ENCODE measurements at regions not wholly inside any gene's neighbourhood (a gene's known extent, or its start where the extent isn't known, plus 50 kb on each side); places are given as distances from the start of the nearest gene placed in this dataset.
"Not testable (repeated sequence)": the region's sequence is repeated elsewhere in the genome, so short reads cannot be mapped to it uniquely, and the experiment has no call there.

GRCh38 chr5:82649943-82650342, 371.8 kb upstream of the RPS23 start:
- no peak for DNase-seq (ENCODE audit: low read depth, low spot score)

GRCh38 chr5:82644766-82645165, 366.6 kb upstream of the RPS23 start:
- no peak for DNase-seq (ENCODE audit: low read depth, low spot score)

GRCh38 chr5:82644229-82644628, 366.1 kb upstream of the RPS23 start:
- DNase-seq (ENCODE audit: low read depth, low spot score), result no peak

- DNase-seq (ENCODE audit: low read depth, low spot score), result no peak
Measured at GRCh38 chr5:82642313-82642712, 364.2 kb upstream of the RPS23 start.

GRCh38 chr5:82641331-82642003, 363.3 kb upstream of the RPS23 start:
- no peak for DNase-seq (ENCODE audit: low read depth, low spot score)

- no peak for DNase-seq (ENCODE audit: low read depth, low spot score)
Measured at GRCh38 chr5:82640916-82641315, 362.8 kb upstream of the RPS23 start.

GRCh38 chr5:82639393-82640144, 361.4 kb upstream of the RPS23 start:
- DNase-seq (ENCODE audit: low read depth, low spot score), result no peak

GRCh38 chr5:82636591-82636990, 358.4 kb upstream of the RPS23 start:
- DNase-seq (ENCODE audit: low read depth, low spot score), result no peak

- DNase-seq (ENCODE audit: low read depth, low spot score), result no peak
Measured at GRCh38 chr5:82635561-82636288, 357.6 kb upstream of the RPS23 start.

GRCh38 chr5:82628364-82628910, 350.3 kb upstream of the RPS23 start:
- DNase-seq (ENCODE audit: low read depth, low spot score), result no peak

GRCh38 chr5:82626905-82627591, 348.9 kb upstream of the RPS23 start:
- DNase-seq (ENCODE audit: low read depth, low spot score), result not testable (repeated sequence)

GRCh38 chr5:82626012-82626411, 347.9 kb upstream of the RPS23 start:
- DNase-seq (ENCODE audit: low read depth, low spot score), result not testable (repeated sequence)

GRCh38 chr5:82624062-82624461, 345.9 kb upstream of the RPS23 start:
- DNase-seq (ENCODE audit: low read depth, low spot score), result no peak

- DNase-seq (ENCODE audit: low read depth, low spot score), result no peak
Measured at GRCh38 chr5:82622711-82623514, 344.8 kb upstream of the RPS23 start.

GRCh38 chr5:82622205-82622604, 344.1 kb upstream of the RPS23 start:
- DNase-seq (ENCODE audit: low read depth, low spot score), result no peak

- DNase-seq (ENCODE audit: low read depth, low spot score), result no peak
Measured at GRCh38 chr5:82620957-82621600, 342.9 kb upstream of the RPS23 start.

- DNase-seq (ENCODE audit: low read depth, low spot score), result no peak
Measured at GRCh38 chr5:82619097-82619496, 340.9 kb upstream of the RPS23 start.

GRCh38 chr5:82614706-82615105, 336.6 kb upstream of the RPS23 start:
- no peak for DNase-seq (ENCODE audit: low read depth, low spot score)

GRCh38 chr5:82613891-82614290, 335.7 kb upstream of the RPS23 start:
- no peak for DNase-seq (ENCODE audit: low read depth, low spot score)

GRCh38 chr5:82610686-82611085, 332.5 kb upstream of the RPS23 start:
- no peak for DNase-seq (ENCODE audit: low read depth, low spot score)
